WTC11 (cell line): ENCODE measurements at regions not wholly inside any gene's neighbourhood (a gene's known extent, or its start where the extent isn't known, plus 50 kb on each side); places are given as distances from the start of the nearest gene placed in this dataset.

Experiments used
- ATAC-seq: fragments of 200-7000 bp; cut with Tn5 transposase; 2 replicates; pipeline ENCODE4 v1.10.0; 2021; ENCODE audit warnings: mild to moderate bottlenecking, moderate library complexity
- CTCF ChIA-PET: fragments of 300-600 bp; sonication (Branson Sonifier 250); formaldehyde crosslinking; loops from one replicate; lab custom pipeline; 2021; ENCODE audit warnings: antibody characterized with exemption; lab: Charles Lee
- POLR2A ChIA-PET: fragments of 350-600 bp; sonication (Branson Sonifier 250); formaldehyde crosslinking; loops from one replicate; lab custom pipeline; 2021; ENCODE audit warnings: antibody characterized with exemption; lab: Charles Lee
- DNase-seq: peaks from one replicate; pipeline ENCODE4 v3.0.0; 2021; ENCODE audit warnings: low spot score
- H3K27ac Mint-ChIP-seq: 2 replicates; pipeline ENCODE4 v1.8.0; 2021; ENCODE audit warnings: mixed read lengths
- H3K27me3 Mint-ChIP-seq: 2 replicates; pipeline ENCODE4 v1.8.0; 2021; ENCODE audit warnings: low read depth, mild to moderate bottlenecking, moderate library complexity, mixed read lengths
- H3K36me3 Mint-ChIP-seq: 2 replicates; pipeline ENCODE4 v1.8.0; 2021; ENCODE audit warnings: mixed read lengths
- H3K4me1 Mint-ChIP-seq: 2 replicates; pipeline ENCODE4 v1.8.0; 2022; ENCODE audit warnings: mixed read lengths
- H3K4me3 Mint-ChIP-seq: 2 replicates; pipeline ENCODE4 v1.8.0; 2021; ENCODE audit warnings: mild to moderate bottlenecking, moderate library complexity, mixed read lengths
- H3K9me3 Mint-ChIP-seq: 2 replicates; pipeline ENCODE4 v1.8.0; 2021; ENCODE audit warnings: mixed read lengths
- ATF1 ChIP-seq: sonication (generic); formaldehyde crosslinking; IDR thresholded peaks from 2 replicates; pipeline ENCODE4 v1.8.1; 2023; ENCODE audit warnings: mild to moderate bottlenecking, moderate library complexity, missing genetic modification reagents
- ATF2 ChIP-seq: sonication (generic); formaldehyde crosslinking; IDR thresholded peaks from 2 replicates; pipeline ENCODE4 v1.8.1; 2022; ENCODE audit warnings: low read depth, missing genetic modification reagents, borderline replicate concordance
- ERG ChIP-seq: fragments of 250-450 bp; sonication (Bioruptor Pico); IDR thresholded peaks from 2 replicates; pipeline ENCODE4 v1.8.0; 2021; ENCODE audit warnings: mild to moderate bottlenecking
- ETV6 ChIP-seq: sonication (generic); formaldehyde crosslinking; IDR thresholded peaks from 2 replicates; pipeline ENCODE4 v1.8.1; 2022; ENCODE audit warnings: mild to moderate bottlenecking, missing genetic modification reagents
- GRHL2 ChIP-seq: fragments of 250-450 bp; sonication (Bioruptor Pico); IDR thresholded peaks from 2 replicates; pipeline ENCODE4 v1.8.0; 2022; ENCODE audit warnings: mild to moderate bottlenecking, moderate library complexity; ENCODE audit not compliant: insufficient replicate concordance, severe bottlenecking
- GTF2I ChIP-seq: fragments of 250-450 bp; sonication (Bioruptor Pico); conservative IDR thresholded peaks from 2 replicates; pipeline ENCODE4 v1.4.0; 2021; ENCODE audit warnings: mild to moderate bottlenecking
- JUN ChIP-seq: sonication (generic); formaldehyde crosslinking; IDR thresholded peaks from 2 replicates; pipeline ENCODE4 v1.8.0; 2023; ENCODE audit warnings: mild to moderate bottlenecking, missing genetic modification reagents
- MAX ChIP-seq: sonication (generic); formaldehyde crosslinking; IDR thresholded peaks from 2 replicates; pipeline ENCODE4 v1.8.0; 2022; ENCODE audit warnings: mild to moderate bottlenecking, missing genetic modification reagents
- MYBL2 ChIP-seq: sonication (generic); formaldehyde crosslinking; IDR thresholded peaks from 2 replicates; pipeline ENCODE4 v1.8.1; 2023; ENCODE audit warnings: mild to moderate bottlenecking, moderate library complexity, missing genetic modification reagents
- ZBTB43 ChIP-seq: sonication (generic); formaldehyde crosslinking; IDR thresholded peaks from 2 replicates; pipeline ENCODE4 v1.8.1; 2023; ENCODE audit warnings: mild to moderate bottlenecking, missing genetic modification reagents
- ZNF138 ChIP-seq: sonication (generic); formaldehyde crosslinking; conservative IDR thresholded peaks from 2 replicates; pipeline ENCODE4 v1.8.1; 2022; ENCODE audit warnings: mild to moderate bottlenecking, moderate library complexity, missing genetic modification reagents
- ZNF396 ChIP-seq: fragments of 250-450 bp; sonication (Bioruptor Pico); IDR thresholded peaks from 2 replicates; pipeline ENCODE4 v1.8.0; 2021; ENCODE audit warnings: mild to moderate bottlenecking, moderate library complexity, borderline replicate concordance
- ZNF416 ChIP-seq: fragments of 250-450 bp; sonication (Bioruptor Pico); IDR thresholded peaks from 2 replicates; pipeline ENCODE4 v1.9.0; 2021; ENCODE audit warnings: mild to moderate bottlenecking, inconsistent platforms
- ZNF425 ChIP-seq: fragments of 250-450 bp; sonication (Bioruptor Pico); conservative IDR thresholded peaks from 2 replicates; pipeline ENCODE4 v1.9.0; 2021; ENCODE audit warnings: mild to moderate bottlenecking
- ZNF532 ChIP-seq: fragments of 250-450 bp; sonication (Bioruptor Pico); IDR thresholded peaks from 2 replicates; pipeline ENCODE4 v1.9.0; 2021; ENCODE audit warnings: mild to moderate bottlenecking, borderline replicate concordance
- TF ChIP-seq, protein P1 (sequence below): sonication (generic); formaldehyde crosslinking; IDR thresholded peaks from 2 replicates; pipeline ENCODE4 v1.8.0; 2023; ENCODE audit warnings: mild to moderate bottlenecking, missing genetic modification reagents
- TF ChIP-seq, protein P2 (sequence below): sonication (generic); formaldehyde crosslinking; IDR thresholded peaks from 2 replicates; pipeline ENCODE4 v1.8.0; 2023; ENCODE audit warnings: missing genetic modification reagents
- TF ChIP-seq, protein P3 (sequence below): sonication (generic); formaldehyde crosslinking; IDR thresholded peaks from 2 replicates; pipeline ENCODE4 v1.8.1; 2022; ENCODE audit warnings: mild to moderate bottlenecking, moderate library complexity, missing genetic modification reagents

- POLR2A ChIA-PET = no interaction called here
- H3K36me3 Mint-ChIP-seq = no peaks in the 10 kb centered on the region
- H3K4me3 Mint-ChIP-seq = no peak overlapping the region
- H3K4me1 Mint-ChIP-seq = peaks cover 22% of the 10 kb centered on the region
- CTCF ChIA-PET = interaction anchor here (1.1 kb wide), 1 partner anchor 100 kb away, joined by 3 read pairs; no protein-coding TSS in a partner anchor
- H3K27ac Mint-ChIP-seq = no peak overlapping the region
- TF ChIP-seq ETV6 (CRISPR knock-in tag) (no peak), GTF2I (CRISPR knock-in tag) (no peak), ZNF425 (CRISPR knock-in tag) (no peak), ATF2 (CRISPR knock-in tag) (no peak), ERG (no peak), MAX (CRISPR knock-in tag) (no peak), ZNF138 (CRISPR knock-in tag) (no peak), ZBTB43 (CRISPR knock-in tag) (no peak)
- TF ChIP-seq, protein P1, sequence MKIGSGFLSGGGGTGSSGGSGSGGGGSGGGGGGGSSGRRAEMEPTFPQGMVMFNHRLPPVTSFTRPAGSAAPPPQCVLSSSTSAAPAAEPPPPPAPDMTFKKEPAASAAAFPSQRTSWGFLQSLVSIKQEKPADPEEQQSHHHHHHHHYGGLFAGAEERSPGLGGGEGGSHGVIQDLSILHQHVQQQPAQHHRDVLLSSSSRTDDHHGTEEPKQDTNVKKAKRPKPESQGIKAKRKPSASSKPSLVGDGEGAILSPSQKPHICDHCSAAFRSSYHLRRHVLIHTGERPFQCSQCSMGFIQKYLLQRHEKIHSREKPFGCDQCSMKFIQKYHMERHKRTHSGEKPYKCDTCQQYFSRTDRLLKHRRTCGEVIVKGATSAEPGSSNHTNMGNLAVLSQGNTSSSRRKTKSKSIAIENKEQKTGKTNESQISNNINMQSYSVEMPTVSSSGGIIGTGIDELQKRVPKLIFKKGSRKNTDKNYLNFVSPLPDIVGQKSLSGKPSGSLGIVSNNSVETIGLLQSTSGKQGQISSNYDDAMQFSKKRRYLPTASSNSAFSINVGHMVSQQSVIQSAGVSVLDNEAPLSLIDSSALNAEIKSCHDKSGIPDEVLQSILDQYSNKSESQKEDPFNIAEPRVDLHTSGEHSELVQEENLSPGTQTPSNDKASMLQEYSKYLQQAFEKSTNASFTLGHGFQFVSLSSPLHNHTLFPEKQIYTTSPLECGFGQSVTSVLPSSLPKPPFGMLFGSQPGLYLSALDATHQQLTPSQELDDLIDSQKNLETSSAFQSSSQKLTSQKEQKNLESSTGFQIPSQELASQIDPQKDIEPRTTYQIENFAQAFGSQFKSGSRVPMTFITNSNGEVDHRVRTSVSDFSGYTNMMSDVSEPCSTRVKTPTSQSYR (CRISPR knock-in tag) = no peak
- H3K27me3 Mint-ChIP-seq = no peaks in the 10 kb centered on the region
- DNase-seq = no peak
- no peaks in the 10 kb centered on the region for H3K9me3 Mint-ChIP-seq
- no peak for ATAC-seq
Observed at GRCh38 chr9:107588393-107588792, 98.8 kb upstream of the KLF4 start.

GRCh38 chr9:107587191-107587963 is 97.8 kb upstream of the KLF4 start:
- H3K27me3 Mint-ChIP-seq = no peaks in the 10 kb centered on the region
- ChIA-PET CTCF (no interaction called here), POLR2A (interaction anchor here (0.5 kb wide), 1 partner anchor 32 kb away, joined by 3 read pairs; no protein-coding TSS in a partner anchor)
- H3K4me3 Mint-ChIP-seq = no peak overlapping the region
- H3K36me3 Mint-ChIP-seq = no peaks in the 10 kb centered on the region
- no peak overlapping the region for H3K27ac Mint-ChIP-seq
- ATAC-seq (no peak; the same call in 1 of the 2 replicates), DNase-seq (no peak)
- H3K4me1 Mint-ChIP-seq = peaks cover 17% of the 10 kb centered on the region
- H3K9me3 Mint-ChIP-seq = no peaks in the 10 kb centered on the region
- TF ChIP-seq, protein P2, sequence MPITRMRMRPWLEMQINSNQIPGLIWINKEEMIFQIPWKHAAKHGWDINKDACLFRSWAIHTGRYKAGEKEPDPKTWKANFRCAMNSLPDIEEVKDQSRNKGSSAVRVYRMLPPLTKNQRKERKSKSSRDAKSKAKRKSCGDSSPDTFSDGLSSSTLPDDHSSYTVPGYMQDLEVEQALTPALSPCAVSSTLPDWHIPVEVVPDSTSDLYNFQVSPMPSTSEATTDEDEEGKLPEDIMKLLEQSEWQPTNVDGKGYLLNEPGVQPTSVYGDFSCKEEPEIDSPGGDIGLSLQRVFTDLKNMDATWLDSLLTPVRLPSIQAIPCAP (CRISPR knock-in tag) = no peak
- TF ChIP-seq, protein P3, sequence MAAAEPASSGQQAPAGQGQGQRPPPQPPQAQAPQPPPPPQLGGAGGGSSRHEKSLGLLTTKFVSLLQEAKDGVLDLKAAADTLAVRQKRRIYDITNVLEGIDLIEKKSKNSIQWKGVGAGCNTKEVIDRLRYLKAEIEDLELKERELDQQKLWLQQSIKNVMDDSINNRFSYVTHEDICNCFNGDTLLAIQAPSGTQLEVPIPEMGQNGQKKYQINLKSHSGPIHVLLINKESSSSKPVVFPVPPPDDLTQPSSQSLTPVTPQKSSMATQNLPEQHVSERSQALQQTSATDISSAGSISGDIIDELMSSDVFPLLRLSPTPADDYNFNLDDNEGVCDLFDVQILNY = no peak
- TF ChIP-seq ATF1 (CRISPR knock-in tag) (no peak), JUN (CRISPR knock-in tag) (no peak), GRHL2 (CRISPR knock-in tag) (no peak), ZNF396 (no peak), ZNF416 (CRISPR knock-in tag) (no peak), GTF2I (CRISPR knock-in tag) (no peak), MYBL2 (CRISPR knock-in tag) (no peak), ZNF532 (no peak)
